22Rv1 (cell line): ENCODE measurements at regions not wholly inside any gene's neighbourhood (a gene's known extent, or its start where the extent isn't known, plus 50 kb on each side); places are given as distances from the start of the nearest gene placed in this dataset.

ENCODE experiments used
- CTCF ChIP-seq: fragments of 450-650 bp; IDR thresholded peaks from 2 replicates; pipeline ENCODE4 v1.5.1; 2017; ENCODE audit warnings: mild to moderate bottlenecking
- ZFX ChIP-seq: fragments of 450-650 bp; IDR thresholded peaks from 2 replicates; pipeline ENCODE4 v1.6.1; 2017; ENCODE audit warnings: antibody characterized with exemption, borderline replicate concordance

GRCh38 chr1:59072583-59072947 lies 224.3 kb upstream of the FGGY start:
- TF ChIP-seq CTCF: no peak
- no peak for TF ChIP-seq ZFX
